ENCODE measurements at regions not wholly inside any gene's neighbourhood (a gene's known extent, or its start where the extent isn't known, plus 50 kb on each side); places are given as distances from the start of the nearest gene placed in this dataset.
"Not testable (repeated sequence)": the region's sequence is repeated elsewhere in the genome, so short reads cannot be mapped to it uniquely, and the experiment has no call there.

DNA sequence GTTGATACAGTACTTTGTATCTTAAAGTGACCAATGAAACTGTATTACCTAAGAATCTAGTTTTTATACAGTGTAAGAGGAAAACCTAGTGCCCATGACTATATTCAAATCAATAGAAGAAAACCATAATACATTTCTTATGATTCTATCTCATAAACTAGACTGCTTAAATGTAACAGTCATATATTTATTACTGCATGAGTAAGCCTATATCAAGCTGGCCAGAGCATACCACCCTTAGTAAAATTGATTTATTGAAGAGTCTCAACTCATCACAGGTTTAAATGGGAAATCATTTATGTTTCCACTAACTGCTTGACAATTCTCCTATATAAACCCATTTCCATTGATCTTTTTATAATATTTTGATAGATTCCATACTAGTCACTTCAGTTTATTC lies 1059.2 kb upstream of the LRRTM1 start:
- no peak for DNase-seq (ENCODE audit: low spot score)

DNA sequence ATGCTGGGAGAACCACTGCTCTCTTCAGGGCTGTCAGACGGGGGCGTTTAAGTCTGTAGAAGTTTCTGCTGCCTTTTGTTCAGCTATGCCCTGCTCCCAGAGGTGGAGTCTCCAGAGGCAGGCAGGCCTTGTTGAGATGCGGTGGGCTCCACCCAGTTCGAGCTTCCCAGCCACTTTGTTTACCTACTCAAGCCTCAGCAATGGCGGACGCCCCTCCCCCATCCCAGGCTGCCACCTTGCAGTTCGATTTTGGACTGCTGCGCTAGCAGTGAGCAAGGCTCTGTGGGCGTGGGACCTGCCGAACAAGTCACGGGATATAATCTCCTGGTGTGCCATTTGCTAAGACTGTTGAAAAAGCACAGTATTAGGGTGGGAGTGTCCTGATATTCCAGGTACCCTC lies 1057.9 kb upstream of the LRRTM1 start:
- not testable (repeated sequence) for DNase-seq (ENCODE audit: low spot score)

DNA sequence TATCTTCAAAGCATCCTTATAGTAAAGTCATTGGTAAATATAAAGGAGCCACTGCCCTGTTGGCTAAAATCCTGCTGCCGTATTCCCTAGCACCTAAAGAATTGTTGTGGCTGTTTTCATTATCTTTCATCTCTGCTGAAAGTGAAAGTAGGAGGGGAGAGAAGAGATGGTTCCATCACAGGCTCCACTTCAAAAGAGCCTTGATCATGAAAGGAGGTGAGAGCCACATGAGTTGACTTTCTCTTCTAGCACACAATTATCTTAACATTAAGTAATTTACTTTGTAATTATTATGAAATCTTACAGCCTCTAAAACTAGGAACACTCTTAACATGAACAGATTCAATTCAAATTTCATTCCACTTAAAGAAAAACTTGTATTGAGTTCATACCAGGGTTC lies 1050.9 kb upstream of the LRRTM1 start:
- DNase-seq (ENCODE audit: low spot score): no peak

DNA sequence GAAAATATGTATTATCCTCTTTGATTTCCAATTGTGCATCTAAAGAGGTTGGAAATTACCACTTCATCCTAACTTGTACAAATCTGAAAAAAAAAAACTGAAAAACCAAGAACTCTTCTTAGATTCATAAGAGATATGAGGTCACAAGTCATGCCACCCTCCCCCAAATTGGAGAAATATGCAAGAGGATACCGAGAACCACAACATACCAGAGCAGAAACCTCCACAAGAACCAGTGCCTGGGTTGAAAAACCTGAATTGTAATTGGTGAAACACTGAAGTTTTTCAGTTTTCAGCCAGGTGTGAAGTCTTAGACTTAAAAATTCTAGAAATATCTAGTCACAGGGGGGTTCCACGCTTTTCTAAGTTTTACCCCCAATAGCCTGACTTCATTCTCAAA lies 1029.5 kb upstream of the LRRTM1 start:
- no peak for DNase-seq (ENCODE audit: low spot score)

DNA sequence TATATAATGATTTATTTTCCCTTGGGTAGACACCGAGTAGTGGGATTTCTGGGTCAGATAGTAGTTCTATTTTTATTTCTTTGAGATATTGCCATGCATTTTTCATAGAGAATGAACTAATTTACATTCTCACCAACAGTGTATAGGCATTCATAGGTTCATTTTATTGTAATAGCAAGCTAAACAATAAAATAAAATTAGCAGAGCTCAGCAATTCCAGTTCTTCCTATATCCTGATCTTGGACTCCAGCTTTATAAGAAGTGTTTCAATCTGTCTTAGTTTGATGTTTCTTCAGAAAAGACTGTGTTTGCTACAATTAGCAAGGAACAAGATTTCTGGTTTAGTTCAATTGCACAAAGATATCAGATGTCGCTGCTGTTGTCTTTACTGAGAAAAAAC lies 1024.4 kb upstream of the LRRTM1 start:
- DNase-seq (ENCODE audit: low spot score): no peak

DNA sequence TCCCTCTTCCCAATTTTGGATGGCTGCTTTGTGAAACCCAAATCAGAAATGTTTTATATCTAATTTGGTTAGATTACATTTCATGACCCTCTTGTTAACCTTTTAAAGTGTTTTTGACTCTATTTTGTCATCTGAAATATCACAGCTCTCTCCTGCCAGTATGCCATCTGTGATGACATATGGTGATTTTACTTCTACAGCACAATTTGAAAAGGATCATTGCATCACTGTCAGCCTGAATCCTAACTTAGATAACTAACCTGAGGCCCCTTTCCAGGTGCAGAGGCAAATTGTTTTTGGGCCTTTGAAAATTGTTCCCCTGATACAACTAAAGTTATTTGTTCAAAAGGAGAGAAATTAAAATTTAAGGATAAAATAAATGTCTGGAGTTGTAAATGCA lies 1023.4 kb upstream of the LRRTM1 start:
- DNase-seq (ENCODE audit: low spot score): no peak

DNA sequence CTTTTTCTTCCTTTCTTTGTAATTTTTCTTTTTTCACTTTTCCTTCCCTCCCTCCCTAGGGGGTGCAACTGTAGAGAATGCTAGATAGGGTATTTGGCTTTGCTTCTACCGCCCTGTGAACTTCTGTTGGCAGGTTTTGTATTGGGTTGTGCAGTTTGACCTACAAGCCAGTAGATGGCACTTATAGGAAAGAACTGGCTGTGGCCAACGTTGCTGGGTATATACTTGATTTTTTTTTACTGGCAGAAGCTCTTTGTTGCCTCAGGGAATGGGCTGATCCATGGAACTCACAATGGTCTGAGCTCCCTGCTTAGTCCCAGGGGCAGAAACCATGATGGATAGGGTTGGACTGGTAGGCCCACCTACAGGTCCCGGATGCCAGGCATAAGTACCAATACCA lies 1019.5 kb upstream of the LRRTM1 start:
- DNase-seq (ENCODE audit: low spot score): no peak

DNA sequence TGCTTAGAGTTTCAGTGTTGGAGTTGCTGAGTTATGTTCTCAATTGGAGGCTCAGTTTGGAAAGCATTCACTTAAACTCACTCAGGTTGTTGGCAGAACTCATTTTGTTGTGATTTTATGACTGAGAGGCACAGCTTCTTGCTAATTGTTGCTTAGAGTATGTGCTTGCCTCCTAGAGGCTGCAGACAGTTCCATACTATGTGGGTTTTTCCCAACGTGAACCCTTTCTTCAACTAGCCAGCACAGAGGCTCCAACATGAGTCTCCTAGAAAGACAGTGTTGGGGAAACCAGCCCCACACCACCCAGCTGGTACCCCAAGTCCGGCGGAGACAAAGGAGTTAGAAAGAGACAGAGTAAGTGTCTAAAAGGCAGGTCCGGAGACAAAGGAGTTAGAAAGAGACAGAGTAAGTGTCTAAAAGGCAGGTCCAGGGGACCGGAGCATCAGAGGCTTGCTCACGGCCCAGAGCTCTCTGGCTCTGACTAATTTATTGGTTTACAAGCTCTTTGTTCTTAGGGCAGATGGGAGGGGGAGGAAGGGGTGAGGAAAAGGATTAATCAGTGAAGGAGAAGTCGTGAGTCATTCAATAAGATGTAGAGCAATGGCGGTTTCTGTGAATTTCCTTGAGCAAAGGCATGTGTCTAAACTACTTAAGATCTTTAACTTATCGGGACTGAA lies 999.7 kb upstream of the LRRTM1 start:
- DNase-seq (ENCODE audit: low spot score): no peak

DNA sequence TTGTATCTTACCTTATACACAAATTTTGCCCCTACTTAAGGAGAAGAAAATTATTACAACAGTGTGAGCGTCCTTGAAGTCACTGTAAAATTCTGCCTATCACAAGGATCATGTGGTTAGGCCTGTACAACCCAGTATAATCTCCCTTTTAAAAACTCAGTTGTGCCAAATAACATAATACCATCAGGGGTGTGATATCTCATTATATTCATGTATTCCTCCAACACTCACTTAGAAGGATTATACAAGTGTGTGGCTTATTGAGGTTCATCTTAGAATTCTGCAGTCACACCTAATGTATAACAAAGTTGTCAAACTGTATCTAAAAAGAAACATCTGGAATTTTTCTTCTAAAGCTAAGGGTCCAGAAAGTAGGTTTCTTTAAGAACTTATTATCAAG lies 998.8 kb upstream of the LRRTM1 start:
- DNase-seq (ENCODE audit: low spot score): no peak

DNA sequence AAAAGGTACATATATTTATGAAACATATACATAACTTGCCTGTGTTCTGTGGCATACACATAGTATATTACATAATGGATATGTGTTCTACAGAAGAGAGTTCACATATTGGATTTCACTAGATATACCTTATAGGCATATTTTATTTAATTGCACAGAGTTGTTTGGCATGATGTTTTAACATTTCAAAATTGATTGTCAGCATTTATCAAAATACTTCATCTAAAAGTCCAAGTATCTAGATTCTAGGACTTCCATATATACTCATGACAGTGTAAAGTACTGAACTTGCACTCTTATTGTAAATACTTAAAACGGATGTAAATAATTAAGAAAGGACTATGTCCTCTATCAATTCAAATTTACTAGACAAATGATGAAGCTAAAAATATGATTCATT lies 995.3 kb upstream of the LRRTM1 start:
- no peak for DNase-seq (ENCODE audit: low spot score)

DNA sequence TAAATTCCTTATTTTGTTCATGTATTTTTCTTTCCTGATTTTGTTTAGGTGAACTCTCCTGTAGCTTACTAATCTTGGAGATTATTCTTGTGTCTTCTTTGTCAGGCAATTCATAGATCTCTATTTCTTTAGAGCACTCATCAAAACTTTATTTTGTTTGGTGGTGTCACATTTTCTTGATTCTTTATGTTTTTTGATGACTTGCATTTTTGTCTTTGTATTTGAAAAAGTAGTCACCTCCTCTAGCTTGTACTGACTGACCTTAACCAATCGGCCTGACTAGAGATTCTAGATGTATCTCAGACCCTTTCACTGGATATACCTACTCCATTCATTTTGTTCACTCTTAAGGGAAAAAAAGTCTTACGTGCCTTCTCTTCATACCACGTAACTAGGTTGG lies 986.3 kb upstream of the LRRTM1 start:
- no peak for DNase-seq (ENCODE audit: low spot score)

DNA sequence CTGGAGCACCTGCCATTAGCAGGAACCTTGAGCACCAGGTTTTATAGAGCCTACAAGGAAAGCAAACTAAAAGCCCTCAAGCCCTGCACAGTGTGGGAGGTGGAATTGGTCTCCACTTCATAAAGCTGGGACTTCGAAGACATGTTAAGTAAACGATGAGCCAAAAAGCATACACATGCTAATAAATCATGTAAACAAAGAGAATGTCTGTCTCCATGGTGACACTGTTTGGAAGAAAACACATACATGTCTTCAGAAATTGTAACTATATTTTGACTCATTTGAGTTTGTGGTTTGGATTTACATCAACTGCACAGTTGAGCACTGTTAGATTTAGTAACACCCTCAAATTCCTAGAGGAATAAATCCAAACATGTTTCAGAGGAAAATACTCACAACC lies 978.5 kb upstream of the LRRTM1 start:
- DNase-seq (ENCODE audit: low spot score): no peak

DNA sequence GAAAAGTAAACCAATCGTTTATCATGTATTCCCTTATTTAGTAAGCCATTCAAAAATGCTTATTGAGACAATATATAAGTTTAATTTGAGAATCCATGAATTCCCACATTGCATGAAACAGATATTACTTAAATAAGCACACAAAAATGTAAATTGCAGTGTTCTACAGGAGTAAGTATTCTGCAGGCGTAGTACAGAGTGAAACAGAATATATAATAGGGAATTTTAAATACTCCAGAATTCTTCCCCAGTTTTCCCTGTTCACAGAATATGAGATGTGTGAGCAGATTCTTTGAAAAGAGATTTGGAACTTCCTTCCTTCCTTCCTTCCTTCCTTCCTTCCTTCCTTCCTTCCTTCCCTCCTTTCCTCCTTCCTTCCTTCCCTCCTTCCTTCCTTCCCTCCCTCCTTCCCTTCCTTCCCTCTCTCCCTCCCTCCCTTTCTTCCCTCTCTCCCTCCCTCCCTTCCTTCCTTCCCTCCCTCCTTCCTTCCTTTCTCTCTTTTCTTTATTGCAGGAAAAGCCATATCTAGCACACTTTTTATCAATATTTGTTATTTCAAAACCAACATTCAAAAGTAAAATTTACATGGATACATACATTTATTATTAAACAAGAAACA lies 977.7 kb upstream of the LRRTM1 start:
- no peak for DNase-seq (ENCODE audit: low spot score)

DNA sequence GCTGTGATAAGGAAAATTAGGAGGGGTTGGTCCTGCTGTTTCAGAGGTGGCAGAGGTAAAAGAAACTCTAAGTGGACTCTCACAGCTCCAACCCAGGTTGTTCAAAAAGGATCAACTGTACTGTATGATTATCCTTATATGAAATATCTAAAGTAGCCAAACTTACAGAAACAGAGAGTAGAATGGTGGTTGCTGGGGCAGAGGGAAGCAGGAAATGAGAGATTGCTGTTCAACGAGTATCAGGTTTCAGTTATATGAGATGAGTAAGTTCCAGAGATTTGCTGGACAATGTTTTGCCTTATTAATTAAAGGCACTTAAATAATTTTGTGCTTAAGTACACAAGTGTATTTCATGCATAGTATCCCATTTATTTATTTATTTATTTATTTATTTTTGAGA lies 972.0 kb upstream of the LRRTM1 start:
- no peak for DNase-seq (ENCODE audit: low spot score)

DNA sequence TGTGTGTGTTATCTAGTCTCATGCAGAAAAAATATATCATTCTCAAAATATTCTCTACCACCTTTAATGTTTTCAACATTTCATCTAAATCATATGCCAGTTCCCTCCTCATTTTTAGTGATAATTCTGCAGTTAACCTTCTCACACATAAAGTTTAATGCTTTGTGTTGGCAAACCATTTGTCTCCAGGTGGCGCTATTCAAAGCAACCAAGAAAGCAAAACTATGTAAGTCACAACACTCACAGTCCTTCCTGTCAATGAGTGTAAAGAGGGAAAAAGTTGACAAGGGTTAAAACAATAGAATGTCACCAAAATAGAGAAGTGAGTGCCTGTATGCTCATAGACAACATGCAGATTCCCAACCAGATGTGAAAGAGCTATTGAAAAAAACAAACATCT lies 961.6 kb upstream of the LRRTM1 start:
- no peak for DNase-seq (ENCODE audit: low spot score)

DNA sequence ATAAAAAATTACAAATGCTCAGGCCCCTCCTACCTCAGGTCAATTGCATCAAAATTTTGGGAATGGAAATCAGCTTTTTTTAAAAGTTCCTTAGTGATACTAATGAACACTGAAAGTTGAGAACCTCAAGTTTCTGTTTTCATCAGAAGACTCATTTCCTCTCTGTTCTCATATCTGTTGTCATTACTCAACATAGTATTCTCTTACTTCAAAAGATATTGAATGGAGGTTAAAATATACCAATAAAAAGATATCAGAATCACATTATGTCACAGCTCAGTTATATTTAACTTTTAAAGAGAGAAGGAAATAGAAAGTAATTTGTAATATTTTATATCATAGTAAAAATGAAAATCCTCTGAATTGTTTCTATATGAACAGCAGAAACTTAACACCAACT lies 959.4 kb upstream of the LRRTM1 start:
- DNase-seq (ENCODE audit: low spot score): no peak

DNA sequence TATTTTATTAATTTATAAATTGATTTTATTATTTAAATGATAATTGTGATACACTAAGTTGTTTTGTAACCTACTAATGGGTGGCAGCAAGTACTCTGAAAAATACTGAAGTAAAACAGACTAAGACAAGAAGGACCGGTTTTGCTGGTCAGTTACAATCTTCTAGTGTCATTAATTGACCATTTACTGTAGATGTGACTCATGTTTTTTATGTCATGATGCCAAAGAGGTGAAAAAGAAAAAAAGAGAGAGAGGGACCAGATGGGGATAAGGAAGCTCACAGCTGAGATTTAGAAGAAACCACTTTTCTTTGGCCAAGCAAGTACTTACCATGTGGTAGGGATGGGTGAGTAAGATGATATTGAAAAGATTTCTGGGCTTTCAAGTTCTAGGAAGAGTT lies 955.8 kb upstream of the LRRTM1 start:
- no peak for DNase-seq (ENCODE audit: low spot score)

DNA sequence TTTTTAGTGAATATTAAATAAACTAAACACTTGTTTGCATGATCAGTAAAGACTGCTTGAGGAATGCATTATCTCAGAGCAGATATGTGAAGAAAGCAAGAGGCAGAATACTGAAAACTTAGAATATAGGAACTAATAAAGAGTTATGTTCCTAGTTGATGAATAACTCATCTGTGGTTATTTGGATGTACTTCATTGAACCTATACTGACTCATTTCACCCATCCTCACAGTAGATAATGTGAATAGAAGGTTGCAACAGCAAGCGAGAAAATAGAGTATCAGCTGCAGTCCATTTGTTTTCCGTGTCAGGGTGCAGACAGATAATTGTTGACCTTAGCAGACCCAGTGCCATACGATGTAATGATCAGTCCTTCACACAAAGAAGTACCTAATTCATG lies 945.7 kb upstream of the LRRTM1 start:
- no peak for DNase-seq (ENCODE audit: low spot score)

DNA sequence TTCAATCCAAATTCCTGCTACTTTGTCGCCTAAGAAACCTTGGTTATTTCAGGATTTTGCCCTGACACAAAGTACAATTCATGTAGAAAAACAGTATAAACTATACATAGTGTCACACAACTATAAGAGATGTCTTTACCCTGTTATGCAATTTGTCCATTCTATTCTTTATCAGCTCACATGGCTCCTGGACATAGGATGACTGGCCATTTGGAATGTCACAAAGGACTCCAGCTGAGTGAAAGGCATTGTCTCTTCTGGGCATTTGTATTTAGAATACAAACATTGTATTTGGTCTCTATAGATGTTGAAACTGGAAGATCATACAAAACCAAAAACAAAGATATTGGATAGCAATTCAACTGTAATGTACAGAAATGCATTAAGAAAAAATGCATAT lies 944.6 kb upstream of the LRRTM1 start:
- no peak for DNase-seq (ENCODE audit: low spot score)

DNA sequence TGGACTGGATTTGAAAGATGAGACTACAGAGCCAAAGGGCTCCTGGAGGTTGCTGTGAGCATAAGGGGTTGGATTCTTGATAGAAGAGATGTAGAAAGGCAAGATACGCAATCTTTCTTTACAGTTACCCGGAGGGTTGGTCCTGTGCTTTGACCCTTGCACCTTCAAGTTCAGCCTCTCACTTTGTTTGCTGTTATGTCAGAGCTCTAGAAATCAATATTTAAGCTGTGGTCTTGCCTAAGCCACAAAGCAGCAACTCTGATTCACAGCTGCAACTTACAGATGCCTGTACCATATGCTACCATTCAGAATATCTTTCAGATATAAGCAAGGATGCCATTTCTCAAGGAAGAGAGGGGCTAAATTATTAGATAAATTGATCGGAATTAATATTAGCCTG lies 943.1 kb upstream of the LRRTM1 start:
- DNase-seq (ENCODE audit: low spot score): no peak

DNA sequence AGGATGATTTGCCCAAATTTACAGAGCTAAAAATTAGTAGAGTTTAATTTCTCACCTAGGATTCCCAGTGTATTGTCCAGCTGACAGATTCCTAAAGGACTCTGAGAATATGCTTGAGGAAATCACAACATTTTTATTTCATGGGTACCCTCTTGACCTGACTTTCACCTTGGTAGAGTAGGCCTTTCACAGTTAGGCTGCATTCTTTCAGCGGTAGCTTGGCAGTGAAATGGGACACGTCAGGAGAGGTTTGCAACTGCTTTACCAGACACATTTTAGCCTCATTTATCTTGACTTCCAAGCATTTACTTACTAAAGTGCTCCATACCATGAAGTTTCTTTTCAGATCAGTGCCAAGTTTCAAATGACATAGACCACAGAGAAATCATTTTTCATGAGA lies 937.9 kb upstream of the LRRTM1 start:
- DNase-seq (ENCODE audit: low spot score): no peak

DNA sequence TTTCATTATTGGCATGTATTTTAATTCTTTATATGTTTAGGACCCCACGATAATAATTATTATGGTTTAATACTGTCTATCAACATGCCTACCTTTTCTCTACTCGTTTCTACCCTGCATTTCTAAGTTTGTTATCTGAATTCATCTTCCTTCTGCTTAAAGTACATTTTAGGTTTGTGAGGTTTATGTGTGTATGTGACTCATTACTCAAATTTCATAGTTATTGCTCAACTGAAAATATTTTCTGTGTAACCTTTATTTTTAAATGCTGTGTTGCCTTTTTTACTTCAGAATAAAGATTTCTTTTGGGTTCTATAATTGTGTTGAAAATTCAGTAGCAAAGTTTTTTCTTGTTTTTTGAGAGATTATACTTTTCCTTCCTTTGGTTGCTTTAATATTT lies 933.9 kb upstream of the LRRTM1 start:
- DNase-seq (ENCODE audit: low spot score): no peak

DNA sequence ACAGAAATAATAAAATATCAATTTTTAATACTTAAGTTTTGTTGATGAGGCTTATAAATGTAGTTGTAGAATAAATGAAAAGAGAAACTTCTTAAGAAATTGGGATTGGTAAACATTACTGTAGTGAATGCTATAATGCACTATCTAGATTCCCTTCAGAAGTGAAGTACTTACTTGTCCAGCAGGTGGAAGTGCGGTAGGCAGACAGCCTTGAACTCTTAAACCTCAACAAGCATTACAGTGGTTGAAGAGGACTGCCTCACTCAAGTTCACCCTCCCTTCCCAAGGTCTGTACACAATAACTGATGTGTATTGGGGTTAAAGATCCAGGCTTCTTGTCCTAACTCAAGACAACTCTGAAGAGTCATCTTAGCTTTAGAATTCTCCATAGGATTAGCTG lies 931.0 kb upstream of the LRRTM1 start:
- no peak for DNase-seq (ENCODE audit: low spot score)

DNA sequence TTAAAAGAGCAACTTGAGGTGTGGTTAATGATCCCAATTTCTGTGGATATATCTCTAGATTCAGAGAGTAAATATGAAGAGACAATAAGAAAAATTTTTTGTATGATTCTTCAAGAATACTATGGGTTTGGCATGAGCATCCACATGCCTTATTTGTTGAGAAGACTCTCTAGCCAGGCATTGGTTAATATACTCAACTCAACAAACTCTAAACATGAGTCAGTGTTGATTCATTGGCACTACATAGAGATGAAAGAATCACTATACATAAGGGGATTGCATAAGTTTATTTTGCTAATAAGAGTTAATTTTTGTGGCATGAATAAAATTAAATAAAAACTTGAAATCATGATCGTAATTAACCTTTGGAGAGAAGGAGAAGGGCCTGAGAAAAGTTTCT lies 930.2 kb upstream of the LRRTM1 start:
- no peak for DNase-seq (ENCODE audit: low spot score)

DNA sequence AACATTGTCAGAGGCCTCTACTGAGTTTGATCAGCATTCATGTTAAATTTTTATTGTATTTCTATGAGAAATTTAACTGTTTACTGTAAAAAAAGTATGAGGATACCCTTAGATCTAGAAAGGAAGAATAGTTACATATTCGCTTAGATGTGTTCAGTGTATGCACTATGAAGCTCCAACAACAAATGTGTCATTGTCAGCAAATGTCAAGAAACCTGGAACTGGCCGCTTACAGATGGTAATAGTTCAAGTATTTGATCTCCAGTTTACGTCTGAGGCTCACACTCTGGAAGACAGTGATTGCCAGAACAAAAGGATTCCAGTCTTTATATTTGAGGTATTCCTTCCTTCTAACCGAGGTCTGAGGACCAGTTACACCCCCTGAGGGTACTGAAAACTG lies 921.2 kb upstream of the LRRTM1 start:
- DNase-seq (ENCODE audit: low spot score): no peak

All from hepatic stellate cell (primary cell).